Activated T-cell treated with anti-CD3 and anti-CD28 coated beads, Interleukin-2, amount 50 U/mL, for 4 hours (primary cell): ENCODE measurements at regions not wholly inside any gene's neighbourhood (a gene's known extent, or its start where the extent isn't known, plus 50 kb on each side); places are given as distances from the start of the nearest gene placed in this dataset.

Experiments
- ATAC-seq, 2 donors: fragments of 200-7000 bp; cut with Tn5 transposase; one replicate each; pipeline ENCODE4 v1.10.0; 2021
- DNase-seq: peaks from one replicate; pipeline ENCODE4 v3.0.0-alpha.2; 2020
- H3K27me3 Mint-ChIP-seq: one replicate; pipeline ENCODE4 v1.8.0; 2021; ENCODE audit warnings: low read depth, mixed read lengths
- H3K36me3 Mint-ChIP-seq: one replicate; pipeline ENCODE4 v1.8.0; 2022; ENCODE audit warnings: mixed read lengths; ENCODE audit not compliant: insufficient read depth
- H3K4me1 Mint-ChIP-seq: one replicate; pipeline ENCODE4 v1.8.0; 2021; ENCODE audit warnings: low read depth, mixed read lengths
- H3K4me3 Mint-ChIP-seq: one replicate; pipeline ENCODE4 v1.8.0; 2021; ENCODE audit warnings: mild to moderate bottlenecking, moderate library complexity, mixed read lengths
- H3K9me3 Mint-ChIP-seq: one replicate; pipeline ENCODE4 v1.8.0; 2021; ENCODE audit warnings: mixed read lengths

DNA sequence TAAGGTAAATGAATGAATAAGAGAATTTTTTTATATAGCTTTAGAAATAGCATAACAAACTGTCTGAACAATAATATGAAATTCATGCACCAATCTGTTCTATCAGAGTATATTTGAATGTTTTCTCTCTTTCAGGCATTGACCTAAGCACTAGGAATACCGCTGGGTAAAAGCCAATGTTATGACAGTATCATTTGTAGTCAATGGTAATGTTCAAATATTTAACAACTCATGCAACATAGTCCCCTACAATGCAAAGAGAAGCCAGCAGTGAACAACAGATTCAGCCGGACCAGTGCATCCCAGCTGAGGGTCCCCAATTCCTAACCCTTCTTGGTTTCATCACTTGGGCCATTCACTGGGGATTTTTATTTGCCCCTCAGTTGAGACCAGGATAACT is 52.6 kb upstream of the MYCBP2 start:
- Mint-ChIP-seq H3K4me3 (no peak overlapping the region), H3K4me1 (peaks cover 6% of the 10 kb centered on the region), H3K9me3 (no peaks in the 10 kb centered on the region), H3K27me3 (no peaks in the 10 kb centered on the region), H3K36me3 (no peaks in the 10 kb centered on the region)
- DNase-seq (no peak), ATAC-seq (no peak)

GRCh38 chr13:77378662-77379061 is 51.8 kb upstream of the MYCBP2 start:
- DNase-seq (no peak), ATAC-seq (no peak)
- Mint-ChIP-seq H3K36me3 (no peaks in the 10 kb centered on the region), H3K4me3 (no peak overlapping the region), H3K4me1 (peaks cover 6% of the 10 kb centered on the region), H3K9me3 (no peaks in the 10 kb centered on the region), H3K27me3 (no peaks in the 10 kb centered on the region)

DNA sequence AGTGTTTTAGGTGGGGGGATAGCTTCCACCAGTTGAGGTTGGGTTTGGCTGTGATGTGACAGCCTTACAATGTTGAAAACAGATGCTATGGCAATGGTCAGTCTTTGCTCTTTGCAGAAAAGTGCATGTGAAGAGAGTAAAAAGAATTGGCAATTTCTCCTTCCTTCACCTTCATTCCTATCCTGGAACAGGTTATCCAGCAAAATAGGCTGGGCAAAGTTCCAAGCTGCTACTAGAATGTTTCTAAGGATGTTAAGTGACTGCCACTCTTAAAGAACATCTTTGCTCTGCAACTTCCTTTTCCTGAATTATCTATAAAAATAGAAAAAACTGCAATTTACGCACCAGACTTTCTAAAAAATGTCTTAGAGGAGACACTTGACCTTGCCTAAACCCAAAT is 50.1 kb upstream of the MYCBP2 start:
- peaks cover 6% of the 10 kb centered on the region for H3K4me1 Mint-ChIP-seq
- H3K9me3 Mint-ChIP-seq, result no peaks in the 10 kb centered on the region

More for the DNA sequence above, 50.1 kb upstream of the MYCBP2 start:
- Mint-ChIP-seq H3K4me3 (no peak overlapping the region), H3K27me3 (no peaks in the 10 kb centered on the region), H3K36me3 (no peaks in the 10 kb centered on the region)
- no peak for DNase-seq
- ATAC-seq, result no peak
